ENCODE measurements at regions not wholly inside any gene's neighbourhood (a gene's known extent, or its start where the extent isn't known, plus 50 kb on each side); places are given as distances from the start of the nearest gene placed in this dataset.
"Not testable (repeated sequence)": the region's sequence is repeated elsewhere in the genome, so short reads cannot be mapped to it uniquely, and the experiment has no call there.

- not testable (repeated sequence) for DNase-seq
These were observed 123.1 kb upstream of the MAP2 start for GRCh38 chr2:209300766-209301165.

GRCh38 chr2:209305026-209305425 is 118.8 kb upstream of the MAP2 start:
- DNase-seq, result no peak

- no peak for DNase-seq
These were observed 118.1 kb upstream of the MAP2 start for GRCh38 chr2:209305746-209306196.

- DNase-seq, result no peak
These were observed 116.5 kb upstream of the MAP2 start for GRCh38 chr2:209307161-209308001.

GRCh38 chr2:209308415-209308814 is 115.4 kb upstream of the MAP2 start:
- DNase-seq, result no peak

DNA sequence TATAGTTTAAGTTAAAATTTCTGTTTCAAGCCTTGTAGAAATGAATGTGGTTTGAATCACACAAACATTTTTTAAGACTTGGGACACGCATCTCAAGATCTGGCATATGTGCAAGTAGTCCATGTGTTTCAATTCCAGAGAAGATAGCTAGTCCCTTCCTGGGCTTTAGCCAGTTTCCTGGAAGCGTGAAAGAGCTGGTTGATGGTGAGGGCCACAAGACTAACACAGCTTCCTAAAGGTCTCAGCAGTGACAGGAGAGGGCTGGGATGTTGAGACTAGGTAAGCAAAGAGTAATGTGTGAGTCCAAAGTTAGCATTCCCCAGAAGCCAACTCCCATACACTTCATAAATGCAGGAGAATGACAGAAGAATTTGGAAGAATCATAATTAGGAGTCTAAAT is 111.9 kb upstream of the MAP2 start:
- no peak for DNase-seq

- DNase-seq, result not testable (repeated sequence)
These were observed 111.4 kb upstream of the MAP2 start for GRCh38 chr2:209312450-209312849.

DNA sequence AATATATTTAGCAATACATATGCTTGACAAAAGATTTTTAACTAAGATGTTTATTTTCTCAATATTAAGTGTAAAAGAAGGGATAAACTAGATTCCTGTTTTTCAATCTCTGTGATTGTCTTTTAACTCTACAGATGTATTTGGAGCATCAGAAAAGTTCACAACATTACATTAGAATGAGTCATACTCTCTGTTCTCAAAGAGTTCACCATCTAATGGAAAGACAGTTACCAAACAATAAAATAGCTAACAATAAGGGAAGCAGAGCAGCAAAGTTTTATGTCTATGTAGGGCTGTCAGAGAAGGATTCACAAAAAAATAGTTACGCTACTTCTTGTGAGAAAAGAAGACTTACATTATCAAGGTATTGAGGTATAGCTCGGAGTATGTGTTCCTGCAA is 109.2 kb upstream of the MAP2 start:
- DNase-seq, result no peak

DNA sequence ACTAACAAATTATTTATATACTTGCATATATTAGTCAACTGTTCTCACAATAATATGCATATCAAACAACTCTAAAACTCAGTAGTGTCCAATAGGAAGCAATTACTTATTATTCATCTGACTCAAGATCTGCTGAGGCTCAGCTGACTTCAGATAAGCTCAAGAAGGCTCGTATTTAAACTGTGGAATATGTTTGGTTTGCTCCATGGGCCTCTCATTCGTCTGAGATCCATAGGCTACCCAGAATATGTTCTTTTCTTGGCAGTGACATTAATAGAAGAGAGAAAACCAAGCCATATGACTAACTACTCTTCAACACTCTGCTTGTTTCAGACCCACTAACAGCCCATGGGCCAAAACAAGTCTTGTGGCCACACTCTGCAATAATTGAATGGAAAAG is 107.7 kb upstream of the MAP2 start:
- no peak for DNase-seq

GRCh38 chr2:209321076-209321475 is 102.8 kb upstream of the MAP2 start:
- DNase-seq, result no peak

DNA sequence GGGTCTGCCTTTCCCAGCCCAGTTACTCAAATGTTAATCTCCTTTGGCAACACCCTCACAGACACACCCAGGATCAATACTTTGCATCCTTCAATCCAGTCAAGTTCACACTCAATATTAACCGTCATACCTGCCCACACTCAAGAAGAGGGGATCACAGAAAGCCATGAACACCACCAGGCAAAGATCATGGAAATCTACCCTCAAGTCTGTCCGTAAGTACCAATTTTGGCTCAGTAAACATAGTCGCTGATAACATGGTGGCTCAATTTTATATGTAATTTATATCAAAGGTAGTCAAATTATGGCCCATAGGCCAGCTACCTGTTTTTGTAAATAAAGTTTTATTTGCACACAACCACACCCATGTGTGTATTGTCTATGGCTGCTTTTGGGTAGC is 102.3 kb upstream of the MAP2 start:
- no peak for DNase-seq

- DNase-seq, result no peak
These were observed 101.8 kb upstream of the MAP2 start for GRCh38 chr2:209322041-209322440.

DNA sequence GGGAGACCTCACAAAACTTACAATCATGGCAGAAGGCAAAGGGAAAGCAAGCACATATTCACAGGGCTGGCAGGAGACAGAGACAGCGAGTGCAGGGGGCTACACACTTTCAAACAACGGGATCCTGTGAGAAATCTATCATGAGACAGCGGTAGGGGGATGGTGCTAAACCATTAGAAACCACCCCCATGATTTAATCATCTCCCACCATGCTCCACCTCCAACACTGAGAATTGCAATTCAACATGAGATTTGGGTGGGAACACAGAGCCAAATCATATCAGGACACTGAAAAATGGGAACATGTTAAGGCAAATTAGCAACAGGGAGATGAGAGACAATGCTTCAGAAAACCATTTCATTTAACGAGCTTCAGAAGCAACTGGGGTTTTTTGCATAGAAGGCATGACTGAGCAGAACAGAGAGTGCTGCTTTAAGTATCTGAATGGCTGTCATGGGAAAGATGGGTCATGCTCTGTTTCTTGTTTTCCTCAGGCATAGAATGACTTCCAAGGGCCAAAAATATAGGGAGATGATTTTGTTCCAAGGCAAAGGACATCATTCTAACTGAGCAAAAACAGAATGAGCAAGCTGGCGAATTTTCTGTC is 100.8 kb upstream of the MAP2 start:
- DNase-seq, result no peak

DNA sequence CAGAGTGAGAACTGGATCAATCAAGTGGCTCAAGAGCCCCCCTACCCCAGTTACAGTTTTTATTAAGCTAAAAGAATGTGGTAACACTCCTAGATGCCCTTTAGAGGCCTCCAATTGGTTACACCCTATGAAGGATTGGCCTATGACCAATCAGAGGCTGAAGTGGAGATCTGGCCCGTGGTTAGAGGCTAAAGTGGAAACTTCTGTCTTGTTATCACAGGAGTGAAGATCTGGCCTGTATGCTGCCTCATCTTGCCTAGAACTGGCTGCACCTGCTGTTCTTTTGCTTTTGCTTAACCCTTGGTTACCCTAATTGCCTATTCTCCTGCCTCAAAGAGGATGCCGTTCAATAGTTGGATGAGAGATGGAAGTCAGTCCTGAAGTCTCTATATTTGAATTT is 100.1 kb upstream of the MAP2 start:
- no peak for DNase-seq

- DNase-seq, result no peak
These were observed 99.6 kb upstream of the MAP2 start for GRCh38 chr2:209324281-209324680.

- no peak for DNase-seq
These were observed 92.5 kb upstream of the MAP2 start for GRCh38 chr2:209331291-209331844.

DNA sequence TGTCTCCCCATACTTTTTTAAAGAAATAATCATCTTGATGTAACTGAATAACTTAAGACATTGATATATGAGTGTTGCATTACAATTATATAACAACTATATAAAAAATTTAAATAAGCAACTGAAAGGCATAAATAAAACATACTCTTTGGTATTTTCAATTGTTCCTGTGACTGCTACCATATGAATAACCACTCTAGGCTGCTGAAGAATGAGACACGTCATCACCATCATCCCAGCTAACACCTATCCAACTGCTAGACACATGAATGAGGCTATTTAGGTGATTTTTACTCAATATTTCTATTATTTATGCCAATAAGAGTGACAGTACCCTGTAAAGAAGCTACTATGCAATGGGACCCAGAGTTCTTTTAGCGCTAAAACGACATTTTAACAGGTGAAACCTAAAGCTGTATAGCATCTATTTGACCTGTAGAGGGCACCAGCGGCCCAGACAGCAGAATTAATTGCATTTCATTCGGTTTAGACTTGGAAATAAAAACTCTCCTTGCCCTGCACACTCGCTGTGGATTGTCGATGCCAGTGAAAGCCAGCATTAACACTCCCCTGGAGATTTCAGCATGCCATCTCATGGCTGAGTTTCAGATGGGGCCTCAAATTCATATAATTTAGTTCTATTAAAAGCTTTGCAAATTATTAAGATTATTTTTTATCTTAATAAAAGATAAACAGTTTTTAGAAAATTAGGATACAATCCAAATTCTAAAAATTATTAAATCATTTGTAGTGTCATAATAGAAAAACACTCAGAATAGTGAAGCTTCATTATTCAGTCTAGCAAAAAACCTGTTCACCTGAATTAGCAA is 89.4 kb upstream of the MAP2 start:
- DNase-seq, result peak in 37 of 56 donors; percentile 0 to 72 (median 25)

- DNase-seq, result no peak
These were observed 83.3 kb upstream of the MAP2 start for GRCh38 chr2:209340522-209340921.

GRCh38 chr2:209344349-209344748 is 79.5 kb upstream of the MAP2 start:
- no peak for DNase-seq

GRCh38 chr2:209348433-209348832 is 75.4 kb upstream of the MAP2 start:
- DNase-seq, result no peak

DNA sequence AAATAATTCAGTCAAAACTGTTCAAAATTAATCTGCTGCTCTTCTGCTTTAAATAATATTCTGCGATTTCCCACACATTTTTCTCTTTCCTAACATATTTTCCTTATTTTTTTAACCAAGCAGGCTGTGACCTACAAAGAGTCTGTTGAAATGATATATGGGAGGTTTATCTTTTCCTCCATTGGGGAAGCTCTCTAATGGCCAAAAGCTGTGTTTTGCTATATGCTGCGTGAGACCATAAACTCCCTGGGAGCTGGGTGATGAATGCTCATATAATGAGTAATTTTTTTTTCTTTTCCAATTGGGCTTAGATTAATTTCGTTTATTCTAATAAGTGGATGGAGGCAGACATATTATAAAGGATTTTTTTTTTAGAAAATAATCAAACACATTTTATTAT is 72.2 kb upstream of the MAP2 start:
- DNase-seq, result no peak

DNA sequence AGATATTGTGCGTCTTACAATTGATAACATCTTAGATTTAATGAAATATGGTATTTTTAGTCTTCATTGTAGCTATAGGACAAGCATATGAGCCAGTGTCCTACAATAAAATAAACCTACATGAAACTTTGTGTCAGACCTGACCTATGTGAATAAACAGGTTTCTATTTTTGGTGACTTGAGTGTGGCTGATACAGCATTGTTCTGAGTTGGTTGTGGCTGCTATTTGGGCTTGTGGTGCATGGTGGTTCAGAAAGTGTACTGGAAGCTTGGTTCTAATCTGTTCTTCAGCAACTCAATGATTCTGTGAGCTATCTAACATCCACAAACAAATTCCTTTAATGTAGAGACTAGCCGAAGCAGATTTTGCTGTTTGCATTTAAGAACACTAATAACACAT is 64.9 kb upstream of the MAP2 start:
- DNase-seq, result no peak
